ENCODE measurements at regions not wholly inside any gene's neighbourhood (a gene's known extent, or its start where the extent isn't known, plus 50 kb on each side); places are given as distances from the start of the nearest gene placed in this dataset.

GRCh38 chrX:148192547-148192946 lies 211.4 kb downstream of the FMR1NB start:
- Histone ChIP-seq H3K4me1 (ENCODE audit: control insufficient read depth in 5 of 5, insufficient read depth in 5 of 5, low read length in 5 of 5) (no peaks in the 10 kb centered on the region), H3K27ac (ENCODE audit: low read depth in 1 of 2, low read length in 1 of 2) (no peak overlapping the region), H3K9me3 (ENCODE audit: control insufficient read depth in 4 of 4, insufficient read depth in 3 of 4, low read length in 3 of 4) (no peaks in the 10 kb centered on the region), H3K27me3 (ENCODE audit: control insufficient read depth in 3 of 3, insufficient read depth in 3 of 3, low read length in 2 of 3) (peaks cover 0 to 5% (median 0%) of the 10 kb centered on the region in 3 donors), H3K36me3 (ENCODE audit: control insufficient read depth in 4 of 4, insufficient read depth in 4 of 4, low read length in 4 of 4) (no peaks in the 10 kb centered on the region), H3K9ac (ENCODE audit: insufficient read depth in 1 of 2, low read length in 2 of 2) (no peak overlapping the region), H3K4me3 (no peak overlapping the region)
- DNase-seq (no peak), ATAC-seq (ENCODE audit: insufficient read depth, low FRiP score) (no peak)
- TF ChIP-seq CTCF (IDR thresholded peaks at IDR 0.05; ENCODE audit: control extremely low read depth, extremely low read depth) = no peak
- WGBS, 2 donors = 63 to 86% methylated on average over 4 of the region's 4 CpGs

GRCh38 chrX:148193759-148194158 lies 212.6 kb downstream of the FMR1NB start:
- Histone ChIP-seq H3K9me3 (ENCODE audit: control insufficient read depth in 4 of 4, insufficient read depth in 3 of 4, low read length in 3 of 4) (no peaks in the 10 kb centered on the region), H3K27me3 (ENCODE audit: control insufficient read depth in 3 of 3, insufficient read depth in 3 of 3, low read length in 2 of 3) (peaks cover 0 to 5% (median 0%) of the 10 kb centered on the region in 3 donors), H3K4me1 (ENCODE audit: control insufficient read depth in 5 of 5, insufficient read depth in 5 of 5, low read length in 5 of 5) (no peaks in the 10 kb centered on the region), H3K9ac (ENCODE audit: insufficient read depth in 1 of 2, low read length in 2 of 2) (no peak overlapping the region), H3K27ac (ENCODE audit: low read depth in 1 of 2, low read length in 1 of 2) (no peak overlapping the region), H3K4me3 (no peak overlapping the region), H3K36me3 (ENCODE audit: control insufficient read depth in 4 of 4, insufficient read depth in 4 of 4, low read length in 4 of 4) (no peaks in the 10 kb centered on the region)
- no peak for TF ChIP-seq CTCF (IDR thresholded peaks at IDR 0.05; ENCODE audit: control extremely low read depth, extremely low read depth)
- ATAC-seq (ENCODE audit: insufficient read depth, low FRiP score) (no peak), DNase-seq (no peak)

GRCh38 chrX:148203531-148203930 lies 222.4 kb downstream of the FMR1NB start:
- DNase-seq (no peak), ATAC-seq (ENCODE audit: insufficient read depth, low FRiP score) (no peak)
- WGBS, 2 donors = 78 to 95% methylated on average over 3 of the region's 3 CpGs
- Histone ChIP-seq H3K27me3 (ENCODE audit: control insufficient read depth in 3 of 3, insufficient read depth in 3 of 3, low read length in 2 of 3) (no peaks in the 10 kb centered on the region), H3K4me3 (no peak overlapping the region), H3K4me1 (ENCODE audit: control insufficient read depth in 5 of 5, insufficient read depth in 5 of 5, low read length in 5 of 5) (peaks cover 0 to 5% (median 0%) of the 10 kb centered on the region in 5 donors), H3K36me3 (ENCODE audit: control insufficient read depth in 4 of 4, insufficient read depth in 4 of 4, low read length in 4 of 4) (no peaks in the 10 kb centered on the region), H3K9ac (ENCODE audit: insufficient read depth in 1 of 2, low read length in 2 of 2) (no peak overlapping the region), H3K9me3 (ENCODE audit: control insufficient read depth in 4 of 4, insufficient read depth in 3 of 4, low read length in 3 of 4) (peaks cover 0 to 5% (median under 1%) of the 10 kb centered on the region in 4 donors), H3K27ac (ENCODE audit: low read depth in 1 of 2, low read length in 1 of 2) (no peak overlapping the region)
- no peak for TF ChIP-seq CTCF (IDR thresholded peaks at IDR 0.05; ENCODE audit: control extremely low read depth, extremely low read depth)

- peaks cover 0 to 5% (median 2%) of the 10 kb centered on the region in 4 donors for H3K9me3 ChIP-seq (ENCODE audit: control insufficient read depth in 4 of 4, insufficient read depth in 3 of 4, low read length in 3 of 4)
- TF ChIP-seq CTCF (IDR thresholded peaks at IDR 0.05; ENCODE audit: control extremely low read depth, extremely low read depth) = no peak
- DNase-seq = no peak
- no peak overlapping the region for H3K27ac ChIP-seq (ENCODE audit: low read depth in 1 of 2, low read length in 1 of 2)
- no peaks in the 10 kb centered on the region for H3K27me3 ChIP-seq (ENCODE audit: control insufficient read depth in 3 of 3, insufficient read depth in 3 of 3, low read length in 2 of 3)
- ATAC-seq (ENCODE audit: insufficient read depth, low FRiP score) = no peak
- WGBS, 2 donors = 63 to 68% methylated on average over 1 of the region's 1 CpG
- H3K4me1 ChIP-seq (ENCODE audit: control insufficient read depth in 5 of 5, insufficient read depth in 5 of 5, low read length in 5 of 5) = peaks cover 0 to 5% (median 0%) of the 10 kb centered on the region in 5 donors
- no peak overlapping the region for H3K4me3 ChIP-seq
- H3K9ac ChIP-seq (ENCODE audit: insufficient read depth in 1 of 2, low read length in 2 of 2) = no peak overlapping the region
- H3K36me3 ChIP-seq (ENCODE audit: control insufficient read depth in 4 of 4, insufficient read depth in 4 of 4, low read length in 4 of 4) = no peaks in the 10 kb centered on the region
Measured at GRCh38 chrX:148204195-148204594, 223.1 kb downstream of the FMR1NB start.
